ENCODE measurements at regions not wholly inside any gene's neighbourhood (a gene's known extent, or its start where the extent isn't known, plus 50 kb on each side); places are given as distances from the start of the nearest gene placed in this dataset.
A peak's percentile ranks its signal among the peaks of the same experiment; 100 is the strongest.
"Not testable (repeated sequence)": the region's sequence is repeated elsewhere in the genome, so short reads cannot be mapped to it uniquely, and the experiment has no call there.

GRCh38 chr13:81226830-81227229, 885.9 kb upstream of the SPRY2 start:
- H3K36me3 ChIP-seq (ENCODE audit: control insufficient read depth in 2 of 2, insufficient read depth in 2 of 2, low read length in 1 of 2); in situ Hi-C loops (cut with MboI); H3K27me3 ChIP-seq (replicated peaks in 1 of 2; ENCODE audit: control insufficient read depth in 2 of 2, insufficient read depth in 2 of 2, low read length in 1 of 2); H3K79me2 ChIP-seq (ENCODE audit: control insufficient read depth, insufficient read depth, low read length); H3K9ac ChIP-seq (ENCODE audit: control insufficient read depth, insufficient read depth, low read length); H3K4me3 ChIP-seq; POLR2A ChIA-PET; CTCF ChIA-PET; H3K27ac ChIP-seq (ENCODE audit: control insufficient read depth, insufficient read depth); FAIRE-seq; DNase-seq (ENCODE audit: low read depth, low spot score); H3K9me3 ChIP-seq (replicated peaks; ENCODE audit: control insufficient read depth, insufficient read depth, low read length); RAD21 ChIA-PET (ENCODE audit: unreplicated experiment); BruUV-seq (replicated peaks); intact Hi-C loops (cut with micrococcal nuclease; ENCODE audit: unreplicated experiment); ATAC-seq; H4K20me1 ChIP-seq (ENCODE audit: control insufficient read depth, insufficient read depth); H3K4me1 ChIP-seq (ENCODE audit: control insufficient read depth, insufficient read depth, low read length); H2AFZ ChIP-seq (ENCODE audit: control insufficient read depth, low read depth, low read length); H3K4me2 ChIP-seq (ENCODE audit: control insufficient read depth, insufficient read depth): not testable (repeated sequence)
- SMC1A ChIA-PET (ENCODE audit: uncharacterized antibody, unreplicated experiment), result interaction anchor here (1.4 kb wide), 1 partner anchor 9 kb away, joined by 3 read pairs; no protein-coding TSS in a partner anchor
- 38% methylated on average over 4 of the region's 4 CpGs for WGBS (ENCODE audit: insufficient coverage, insufficient replicate concordance, low lambda C conversion rate, missing lambda C conversion rate)
- peak; percentile 48; the same call in 1 of the 2 replicates for TF ChIP-seq NFYB (IDR thresholded peaks at IDR 0.05; ENCODE audit: insufficient read depth, low read depth, low read length)

DNA sequence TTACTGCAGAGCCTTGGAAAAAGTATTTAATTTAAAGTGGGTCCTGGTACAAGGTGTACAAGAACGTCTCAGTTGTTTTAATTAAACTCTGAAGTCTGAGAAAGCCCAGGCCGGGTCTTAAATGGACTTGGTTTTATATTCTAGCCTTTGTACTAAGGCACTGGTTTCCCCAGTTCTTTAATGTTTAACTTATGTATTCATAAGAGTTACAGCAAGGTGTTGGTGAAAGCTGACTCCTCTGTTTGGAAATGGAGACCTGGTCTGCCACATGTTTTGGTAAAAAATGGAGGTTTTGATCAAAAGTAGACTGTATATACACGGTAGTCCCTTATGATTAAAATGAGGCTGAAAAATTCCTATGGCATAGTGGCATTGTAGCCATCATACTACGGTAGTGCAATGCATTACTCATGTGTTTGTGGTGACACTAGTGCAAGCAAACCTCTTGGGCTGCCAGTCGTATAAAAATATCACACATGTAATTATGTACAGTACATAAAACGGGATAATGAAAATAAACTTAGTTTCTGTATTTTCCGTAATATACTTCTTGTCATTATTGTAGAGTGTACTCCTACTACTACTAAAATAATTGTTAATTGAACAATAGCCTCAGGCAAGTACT, 883.4 kb upstream of the SPRY2 start:
- Histone ChIP-seq H3K27me3 (replicated peaks in 1 of 2; ENCODE audit: control insufficient read depth in 2 of 2, insufficient read depth in 2 of 2, low read length in 1 of 2) (no peaks in the 10 kb centered on the region), H3K9ac (ENCODE audit: control insufficient read depth, insufficient read depth, low read length) (no peak overlapping the region), H2AFZ (ENCODE audit: control insufficient read depth, low read depth, low read length) (no peak overlapping the region), H3K36me3 (ENCODE audit: control insufficient read depth in 2 of 2, insufficient read depth in 2 of 2, low read length in 1 of 2) (no peaks in the 10 kb centered on the region), H4K20me1 (ENCODE audit: control insufficient read depth, insufficient read depth) (no peaks in the 10 kb centered on the region), H3K9me3 (replicated peaks; ENCODE audit: control insufficient read depth, insufficient read depth, low read length) (no peaks in the 10 kb centered on the region), H3K4me1 (ENCODE audit: control insufficient read depth, insufficient read depth, low read length) (no peaks in the 10 kb centered on the region), H3K4me3 (no peak overlapping the region), H3K79me2 (ENCODE audit: control insufficient read depth, insufficient read depth, low read length) (no peaks in the 10 kb centered on the region), H3K27ac (ENCODE audit: control insufficient read depth, insufficient read depth) (no peak overlapping the region), H3K4me2 (ENCODE audit: control insufficient read depth, insufficient read depth) (no peak overlapping the region)
- ChIA-PET SMC1A (ENCODE audit: uncharacterized antibody, unreplicated experiment) (no interaction called here), POLR2A (no interaction called here), RAD21 (ENCODE audit: unreplicated experiment) (no interaction called here), CTCF (interaction anchor here (1.1 kb wide), 1 partner anchor 10 kb away, joined by 3 read pairs; no protein-coding TSS in a partner anchor)
- in situ Hi-C loops (cut with MboI), result no loop called here
- no peak for DNase-seq (ENCODE audit: low read depth, low spot score)
- no peak for ATAC-seq
- no peak for FAIRE-seq
- intact Hi-C loops (cut with micrococcal nuclease; ENCODE audit: unreplicated experiment), result no loop called here
- no TSS peak for BruUV-seq (replicated peaks)
- WGBS (ENCODE audit: insufficient coverage, insufficient replicate concordance, low lambda C conversion rate, missing lambda C conversion rate), result 26% methylated on average over 7 of the region's 7 CpGs
- TF ChIP-seq KDM1A (IDR thresholded peaks at IDR 0.05; ENCODE audit: borderline replicate concordance) (no peak), ZZZ3 (IDR thresholded peaks at IDR 0.05; ENCODE audit: control insufficient read depth, insufficient read length, low read depth) (no peak), HCFC1 (IDR thresholded peaks at IDR 0.05; ENCODE audit: low read length) (no peak), RAD51 (IDR thresholded peaks at IDR 0.05) (no peak), SREBF2 (IDR thresholded peaks at IDR 0.05; ENCODE audit: low read length) (no peak), ZSCAN29 (IDR thresholded peaks at IDR 0.05) (no peak), CEBPB (IDR thresholded peaks at IDR 0.05; ENCODE audit: borderline replicate concordance in 1 of 2, low read depth in 2 of 2, low read length in 2 of 2) (no peak), EP300 (IDR thresholded peaks at IDR 0.05; ENCODE audit: borderline replicate concordance in 1 of 2, control insufficient read depth in 1 of 2, low read depth in 2 of 2, low read length in 2 of 2) (no peak), MYC (IDR thresholded peaks at IDR 0.05; ENCODE audit: insufficient read depth, insufficient read length, insufficient replicate concordance, low read length, severe bottlenecking) (no peak)

Measured in GM12878 (cell line).